ENCODE measurements at regions not wholly inside any gene's neighbourhood (a gene's known extent, or its start where the extent isn't known, plus 50 kb on each side); places are given as distances from the start of the nearest gene placed in this dataset.

GRCh38 chr11:97289823-97290222 lies 900.0 kb downstream of the JRKL start:
- Histone ChIP-seq H3K27me3 (no peaks in the 10 kb centered on the region), H3K4me1 (no peaks in the 10 kb centered on the region), H3K4me3 (no peak overlapping the region), H3K27ac (no peak overlapping the region), H3K9me3 (peaks cover 0 to 4% of the 10 kb centered on the region in 2 donors), H3K36me3 (no peaks in the 10 kb centered on the region)
- TF ChIP-seq CTCF (IDR thresholded peaks at IDR 0.05) (no peak), POLR2A (IDR thresholded peaks at IDR 0.05) (no peak), POLR2AphosphoS5 (IDR thresholded peaks at IDR 0.05) (no peak)
- DNase-seq (ENCODE audit: low spot score in 2 of 2): no peak
- intact Hi-C loops (cut with DNase I; ENCODE audit: low total_unique reads): no loop called here

- Histone ChIP-seq H3K27ac (no peak overlapping the region), H3K4me3 (no peak overlapping the region), H3K36me3 (no peaks in the 10 kb centered on the region), H3K4me1 (no peaks in the 10 kb centered on the region), H3K27me3 (no peaks in the 10 kb centered on the region), H3K9me3 (peaks cover 0 to 4% of the 10 kb centered on the region in 2 donors)
- TF ChIP-seq POLR2AphosphoS5 (IDR thresholded peaks at IDR 0.05): no peak
- TF ChIP-seq CTCF (IDR thresholded peaks at IDR 0.05): no peak
- TF ChIP-seq POLR2A (IDR thresholded peaks at IDR 0.05): no peak
- DNase-seq (ENCODE audit: low spot score in 2 of 2): no peak
- intact Hi-C loops (cut with DNase I; ENCODE audit: low total_unique reads): no loop called here
These were observed 900.7 kb downstream of the JRKL start for GRCh38 chr11:97290464-97291041.

- Histone ChIP-seq H3K9me3 (no peaks in the 10 kb centered on the region), H3K27me3 (no peaks in the 10 kb centered on the region), H3K4me1 (no peaks in the 10 kb centered on the region), H3K4me3 (no peak overlapping the region), H3K36me3 (no peaks in the 10 kb centered on the region), H3K27ac (no peak overlapping the region)
- no peak for DNase-seq (ENCODE audit: low spot score in 2 of 2)
- intact Hi-C loops (cut with DNase I; ENCODE audit: low total_unique reads): no loop called here
- no peak for TF ChIP-seq POLR2AphosphoS5 (IDR thresholded peaks at IDR 0.05)
- no peak for TF ChIP-seq CTCF (IDR thresholded peaks at IDR 0.05)
- no peak for TF ChIP-seq POLR2A (IDR thresholded peaks at IDR 0.05)
These were observed 906.5 kb downstream of the JRKL start for GRCh38 chr11:97296301-97296700.

GRCh38 chr11:97309291-97309690 lies 919.5 kb downstream of the JRKL start:
- Histone ChIP-seq H3K4me3 (no peak overlapping the region), H3K27ac (no peak overlapping the region), H3K4me1 (no peaks in the 10 kb centered on the region), H3K36me3 (no peaks in the 10 kb centered on the region), H3K9me3 (no peaks in the 10 kb centered on the region), H3K27me3 (no peaks in the 10 kb centered on the region)
- no peak for TF ChIP-seq POLR2A (IDR thresholded peaks at IDR 0.05)
- TF ChIP-seq CTCF (IDR thresholded peaks at IDR 0.05): no peak
- TF ChIP-seq POLR2AphosphoS5 (IDR thresholded peaks at IDR 0.05): no peak
- no peak for DNase-seq (ENCODE audit: low spot score in 2 of 2)
- intact Hi-C loops (cut with DNase I; ENCODE audit: low total_unique reads): loop anchor here (5.0 kb wide), 1 partner anchor 1058 kb away; no protein-coding TSS in a partner anchor

GRCh38 chr11:97325693-97326092 lies 935.9 kb downstream of the JRKL start:
- Histone ChIP-seq H3K27me3 (no peaks in the 10 kb centered on the region), H3K9me3 (peaks cover 3 to 23% of the 10 kb centered on the region in 2 donors), H3K4me3 (no peak overlapping the region), H3K27ac (no peak overlapping the region), H3K36me3 (no peaks in the 10 kb centered on the region), H3K4me1 (no peaks in the 10 kb centered on the region)
- TF ChIP-seq POLR2AphosphoS5 (IDR thresholded peaks at IDR 0.05) (no peak), CTCF (IDR thresholded peaks at IDR 0.05) (no peak), POLR2A (IDR thresholded peaks at IDR 0.05) (no peak)
- intact Hi-C loops (cut with DNase I; ENCODE audit: low total_unique reads): no loop called here
- DNase-seq (ENCODE audit: low spot score in 2 of 2): no peak

Measured in breast epithelium (tissue), 4 donors.